ENCODE measurements at regions not wholly inside any gene's neighbourhood (a gene's known extent, or its start where the extent isn't known, plus 50 kb on each side); places are given as distances from the start of the nearest gene placed in this dataset.

GRCh38 chr18:43592269-43592668, 315.0 kb upstream of the SYT4 start:
- no peak for TF ChIP-seq CTCF (IDR thresholded peaks at IDR 0.05; ENCODE audit: extremely low read depth, missing control alignments)
- DNase-seq (ENCODE audit: low spot score) = no peak

GRCh38 chr18:43596105-43596712, 318.9 kb upstream of the SYT4 start:
- TF ChIP-seq CTCF (IDR thresholded peaks at IDR 0.05; ENCODE audit: extremely low read depth, missing control alignments) = peak; percentile 9
- peak; percentile 42 for DNase-seq (ENCODE audit: low spot score)

- no peak for TF ChIP-seq CTCF (IDR thresholded peaks at IDR 0.05; ENCODE audit: extremely low read depth, missing control alignments)
- DNase-seq (ENCODE audit: low spot score) = no peak
These were observed 324.1 kb upstream of the SYT4 start for GRCh38 chr18:43601432-43601831.

GRCh38 chr18:43605224-43605623, 327.9 kb upstream of the SYT4 start:
- DNase-seq (ENCODE audit: low spot score) = no peak
- TF ChIP-seq CTCF (IDR thresholded peaks at IDR 0.05; ENCODE audit: extremely low read depth, missing control alignments) = no peak

GRCh38 chr18:43606795-43607194, 329.5 kb upstream of the SYT4 start:
- TF ChIP-seq CTCF (IDR thresholded peaks at IDR 0.05; ENCODE audit: extremely low read depth, missing control alignments) = no peak
- no peak for DNase-seq (ENCODE audit: low spot score)

GRCh38 chr18:43620936-43621335, 343.6 kb upstream of the SYT4 start:
- peak; percentile 4 for TF ChIP-seq CTCF (IDR thresholded peaks at IDR 0.05; ENCODE audit: extremely low read depth, missing control alignments)
- DNase-seq (ENCODE audit: low spot score) = peak; percentile 22

GRCh38 chr18:43622024-43622423, 344.7 kb upstream of the SYT4 start:
- no peak for TF ChIP-seq CTCF (IDR thresholded peaks at IDR 0.05; ENCODE audit: extremely low read depth, missing control alignments)
- no peak for DNase-seq (ENCODE audit: low spot score)
